ENCODE measurements at regions not wholly inside any gene's neighbourhood (a gene's known extent, or its start where the extent isn't known, plus 50 kb on each side); places are given as distances from the start of the nearest gene placed in this dataset.
A peak's percentile ranks its signal among the peaks of the same experiment; 100 is the strongest.
"Not testable (repeated sequence)": the region's sequence is repeated elsewhere in the genome, so short reads cannot be mapped to it uniquely, and the experiment has no call there.

DNA sequence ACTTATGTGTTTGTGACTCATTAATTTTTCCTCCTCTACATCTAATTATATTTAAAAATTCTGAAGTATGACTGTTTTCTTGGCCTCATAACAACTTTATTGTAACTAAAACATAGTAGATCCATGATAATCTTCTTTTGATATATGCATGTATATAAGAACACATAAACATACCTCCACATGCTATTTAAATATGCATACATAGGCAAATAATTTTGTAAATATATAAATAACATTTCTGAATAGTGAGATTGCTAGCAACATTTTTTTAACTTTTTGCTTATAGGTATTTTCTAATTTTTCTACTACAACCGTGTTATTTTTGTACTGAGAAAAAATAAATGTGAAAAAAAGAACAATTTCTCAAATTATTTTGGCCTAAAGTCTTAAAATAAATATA lies 627.6 kb downstream of the HTR1B start:
- Histone ChIP-seq H3K27me3 (ENCODE audit: control insufficient read depth, insufficient read depth, low read length) (no peaks in the 10 kb centered on the region), H3K27ac (ENCODE audit: low read depth, low read length) (no peak overlapping the region)
- WGBS (ENCODE audit: insufficient coverage) = no CpG with 5 or more reads among the region's 1 CpG

DNA sequence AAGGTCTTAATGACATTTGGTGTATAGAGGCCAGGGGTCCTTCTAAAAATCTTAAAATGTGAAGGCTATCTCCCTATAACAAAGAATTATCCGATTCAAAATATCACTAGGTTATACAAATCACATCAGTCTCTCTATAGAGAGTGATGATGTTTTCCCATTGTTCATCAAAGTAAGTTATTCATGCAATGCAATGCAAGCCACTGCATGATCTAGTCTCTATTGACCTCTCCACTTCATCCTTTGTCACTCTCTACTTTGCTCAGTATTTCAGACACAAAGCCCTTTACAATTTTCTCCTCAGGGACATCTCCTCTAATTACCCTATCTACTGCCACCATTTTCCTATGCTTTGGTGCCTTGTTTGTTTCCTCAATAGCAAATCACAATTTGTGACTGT lies 628.0 kb downstream of the HTR1B start:
- H3K4me1 ChIP-seq (ENCODE audit: control insufficient read depth, insufficient read depth, low read length) = no peaks in the 10 kb centered on the region
- DNase-seq (ENCODE audit: low read depth in 4 of 6, low spot score in 6 of 6) = no peak
- H3K4me3 ChIP-seq (ENCODE audit: low read depth, low read length) = no peak overlapping the region
- H3K27me3 ChIP-seq (ENCODE audit: control insufficient read depth, insufficient read depth, low read length) = no peaks in the 10 kb centered on the region
- no peaks in the 10 kb centered on the region for H3K36me3 ChIP-seq (ENCODE audit: control insufficient read depth, insufficient read depth, low read length)
- no CpG with 5 or more reads among the region's 1 CpG for WGBS (ENCODE audit: insufficient coverage)
- no peak overlapping the region for H3K27ac ChIP-seq (ENCODE audit: low read depth, low read length)
- H3K9me3 ChIP-seq (ENCODE audit: control insufficient read depth, insufficient read depth, low read length) = no peaks in the 10 kb centered on the region

More for the DNA sequence above, 627.6 kb downstream of the HTR1B start:
- Histone ChIP-seq H3K4me1 (ENCODE audit: control insufficient read depth, insufficient read depth, low read length) (no peaks in the 10 kb centered on the region), H3K4me3 (ENCODE audit: low read depth, low read length) (no peak overlapping the region), H3K36me3 (ENCODE audit: control insufficient read depth, insufficient read depth, low read length) (no peaks in the 10 kb centered on the region), H3K9me3 (ENCODE audit: control insufficient read depth, insufficient read depth, low read length) (no peaks in the 10 kb centered on the region)
- DNase-seq (ENCODE audit: low read depth in 4 of 6, low spot score in 6 of 6) = no peak

DNA sequence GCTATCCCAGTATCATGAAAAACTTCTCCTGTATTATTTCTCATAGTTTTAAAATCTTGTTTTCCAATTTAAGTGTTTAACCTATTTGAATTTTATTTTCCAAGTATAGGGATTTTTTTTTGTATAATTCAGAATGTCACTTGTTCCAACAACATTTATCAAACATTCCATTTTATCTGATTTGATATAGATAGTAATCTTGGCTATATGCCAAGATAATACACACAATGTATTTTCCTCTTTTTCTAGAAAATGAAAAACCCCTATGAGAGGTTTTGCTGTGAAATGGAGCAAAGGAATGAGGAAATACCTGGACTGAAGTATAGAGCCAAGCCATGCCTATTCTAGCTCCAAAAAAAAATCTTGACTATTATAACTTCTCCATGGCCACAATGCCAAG lies 628.9 kb downstream of the HTR1B start:
- Histone ChIP-seq H3K27ac (ENCODE audit: low read depth, low read length) (no peak overlapping the region), H3K27me3 (ENCODE audit: control insufficient read depth, insufficient read depth, low read length) (no peaks in the 10 kb centered on the region), H3K4me1 (ENCODE audit: control insufficient read depth, insufficient read depth, low read length) (no peaks in the 10 kb centered on the region), H3K4me3 (ENCODE audit: low read depth, low read length) (no peak overlapping the region), H3K36me3 (ENCODE audit: control insufficient read depth, insufficient read depth, low read length) (no peaks in the 10 kb centered on the region), H3K9me3 (ENCODE audit: control insufficient read depth, insufficient read depth, low read length) (no peaks in the 10 kb centered on the region)
- no peak for DNase-seq (ENCODE audit: low read depth in 4 of 6, low spot score in 6 of 6)

DNA sequence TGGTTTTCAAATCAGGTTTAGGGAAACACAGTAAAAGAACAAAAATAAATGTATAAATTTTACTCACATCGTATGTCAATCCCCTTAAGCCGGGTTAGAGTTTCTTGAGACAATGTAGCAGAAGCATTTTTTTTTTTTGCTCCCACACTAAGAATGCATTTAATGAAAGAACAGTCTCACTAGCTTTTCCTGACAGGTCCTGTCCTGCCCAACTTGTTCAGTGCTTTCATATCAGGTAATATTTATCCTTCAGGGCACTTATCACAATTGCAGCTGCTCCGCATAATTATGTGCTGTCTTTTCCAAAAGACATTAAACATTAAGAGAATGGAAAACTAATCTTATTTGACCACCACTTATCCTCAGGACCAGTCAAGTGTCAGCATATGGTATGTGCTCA lies 632.0 kb downstream of the HTR1B start:
- H3K4me1 ChIP-seq (ENCODE audit: control insufficient read depth, insufficient read depth, low read length) = no peaks in the 10 kb centered on the region

DNA sequence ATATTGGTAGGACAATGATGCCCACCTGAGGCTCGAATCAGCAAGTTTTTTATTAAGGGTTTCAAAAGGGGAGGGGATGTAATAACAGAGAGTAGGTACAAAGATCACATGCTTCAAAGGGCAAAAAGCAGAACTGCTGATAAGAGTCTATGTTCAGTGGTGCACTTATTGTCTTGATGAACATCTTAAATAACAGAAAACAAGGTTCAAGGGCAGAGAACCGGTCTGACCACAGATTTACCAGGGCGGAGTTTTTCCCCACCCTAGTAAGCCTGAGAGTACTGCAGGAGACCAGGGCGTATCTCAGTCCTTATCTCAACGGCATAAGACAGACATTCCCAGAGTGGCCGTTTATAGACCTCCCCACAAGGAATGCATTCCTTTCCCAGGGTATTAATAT lies 639.7 kb downstream of the HTR1B start:
- H3K36me3 ChIP-seq (ENCODE audit: control insufficient read depth, insufficient read depth, low read length); DNase-seq (ENCODE audit: low read depth in 4 of 6, low spot score in 6 of 6); H3K4me1 ChIP-seq (ENCODE audit: control insufficient read depth, insufficient read depth, low read length); H3K27ac ChIP-seq (ENCODE audit: low read depth, low read length); H3K9me3 ChIP-seq (ENCODE audit: control insufficient read depth, insufficient read depth, low read length); H3K27me3 ChIP-seq (ENCODE audit: control insufficient read depth, insufficient read depth, low read length); H3K4me3 ChIP-seq (ENCODE audit: low read depth, low read length): not testable (repeated sequence)
- 60% methylated on average over 1 of the region's 6 CpGs for WGBS (ENCODE audit: insufficient coverage)

More for the DNA sequence above, 632.0 kb downstream of the HTR1B start:
- no CpG with 5 or more reads among the region's 3 CpGs for WGBS (ENCODE audit: insufficient coverage)
- DNase-seq (ENCODE audit: low read depth in 4 of 6, low spot score in 6 of 6) = no peak
- Histone ChIP-seq H3K27me3 (ENCODE audit: control insufficient read depth, insufficient read depth, low read length) (no peaks in the 10 kb centered on the region), H3K36me3 (ENCODE audit: control insufficient read depth, insufficient read depth, low read length) (no peaks in the 10 kb centered on the region), H3K9me3 (ENCODE audit: control insufficient read depth, insufficient read depth, low read length) (no peaks in the 10 kb centered on the region), H3K27ac (ENCODE audit: low read depth, low read length) (no peak overlapping the region), H3K4me3 (ENCODE audit: low read depth, low read length) (no peak overlapping the region)

DNA sequence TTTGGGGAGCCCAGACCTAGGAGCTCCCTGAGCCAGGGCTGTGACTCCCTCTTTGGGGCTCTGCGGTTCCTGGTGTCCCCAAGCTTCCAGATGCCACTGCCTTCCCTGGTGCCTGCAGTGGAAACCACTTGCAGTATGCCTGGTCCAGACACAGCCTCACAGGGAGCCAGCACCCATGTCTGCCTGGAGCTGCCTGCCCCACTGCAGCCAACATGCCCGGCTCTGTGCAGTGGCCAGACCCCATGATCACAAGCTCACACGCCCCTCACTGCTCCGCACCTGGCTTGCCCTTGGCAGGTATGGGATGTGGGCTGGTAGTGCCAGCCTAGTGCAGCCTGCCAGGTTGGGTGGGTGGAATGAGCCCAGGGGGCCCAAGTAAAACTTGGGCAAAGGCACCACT lies 644.8 kb downstream of the HTR1B start:
- Histone ChIP-seq H3K9me3 (ENCODE audit: control insufficient read depth, insufficient read depth, low read length) (peaks cover 3% of the 10 kb centered on the region), H3K36me3 (ENCODE audit: control insufficient read depth, insufficient read depth, low read length) (no peaks in the 10 kb centered on the region), H3K4me1 (ENCODE audit: control insufficient read depth, insufficient read depth, low read length) (no peaks in the 10 kb centered on the region), H3K27me3 (ENCODE audit: control insufficient read depth, insufficient read depth, low read length) (no peaks in the 10 kb centered on the region), H3K27ac (ENCODE audit: low read depth, low read length) (no peak overlapping the region), H3K4me3 (ENCODE audit: low read depth, low read length) (no peak overlapping the region)
- no peak for DNase-seq (ENCODE audit: low read depth in 4 of 6, low spot score in 6 of 6)
- WGBS (ENCODE audit: insufficient coverage) = 95% methylated on average over 4 of the region's 4 CpGs

DNA sequence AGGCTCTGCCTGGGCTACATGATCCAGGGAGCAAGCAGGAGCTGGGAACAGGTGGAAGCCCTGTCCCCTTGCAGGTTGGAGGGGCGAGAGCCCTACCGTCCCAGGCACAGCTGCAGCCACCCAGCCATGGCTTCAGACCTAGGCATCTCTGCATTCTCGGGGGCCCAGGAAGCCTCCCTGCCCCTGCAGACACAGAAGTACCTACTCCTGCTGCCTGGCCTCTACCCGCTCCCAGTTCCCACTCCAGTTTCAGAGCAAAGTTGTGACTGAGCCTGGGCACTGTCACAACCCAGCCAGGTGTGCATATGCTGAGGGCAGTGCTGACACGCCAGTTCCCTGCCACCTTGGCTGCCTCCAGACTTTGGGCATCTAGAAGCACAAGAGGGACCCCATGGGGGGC lies 645.9 kb downstream of the HTR1B start:
- WGBS (ENCODE audit: insufficient coverage) = 94% methylated on average over 5 of the region's 5 CpGs
- Histone ChIP-seq H3K27me3 (ENCODE audit: control insufficient read depth, insufficient read depth, low read length) (no peaks in the 10 kb centered on the region), H3K9me3 (ENCODE audit: control insufficient read depth, insufficient read depth, low read length) (no peaks in the 10 kb centered on the region), H3K36me3 (ENCODE audit: control insufficient read depth, insufficient read depth, low read length) (no peaks in the 10 kb centered on the region), H3K4me3 (ENCODE audit: low read depth, low read length) (no peak overlapping the region), H3K4me1 (ENCODE audit: control insufficient read depth, insufficient read depth, low read length) (no peaks in the 10 kb centered on the region), H3K27ac (ENCODE audit: low read depth, low read length) (no peak overlapping the region)
- no peak for DNase-seq (ENCODE audit: low read depth in 4 of 6, low spot score in 6 of 6)

DNA sequence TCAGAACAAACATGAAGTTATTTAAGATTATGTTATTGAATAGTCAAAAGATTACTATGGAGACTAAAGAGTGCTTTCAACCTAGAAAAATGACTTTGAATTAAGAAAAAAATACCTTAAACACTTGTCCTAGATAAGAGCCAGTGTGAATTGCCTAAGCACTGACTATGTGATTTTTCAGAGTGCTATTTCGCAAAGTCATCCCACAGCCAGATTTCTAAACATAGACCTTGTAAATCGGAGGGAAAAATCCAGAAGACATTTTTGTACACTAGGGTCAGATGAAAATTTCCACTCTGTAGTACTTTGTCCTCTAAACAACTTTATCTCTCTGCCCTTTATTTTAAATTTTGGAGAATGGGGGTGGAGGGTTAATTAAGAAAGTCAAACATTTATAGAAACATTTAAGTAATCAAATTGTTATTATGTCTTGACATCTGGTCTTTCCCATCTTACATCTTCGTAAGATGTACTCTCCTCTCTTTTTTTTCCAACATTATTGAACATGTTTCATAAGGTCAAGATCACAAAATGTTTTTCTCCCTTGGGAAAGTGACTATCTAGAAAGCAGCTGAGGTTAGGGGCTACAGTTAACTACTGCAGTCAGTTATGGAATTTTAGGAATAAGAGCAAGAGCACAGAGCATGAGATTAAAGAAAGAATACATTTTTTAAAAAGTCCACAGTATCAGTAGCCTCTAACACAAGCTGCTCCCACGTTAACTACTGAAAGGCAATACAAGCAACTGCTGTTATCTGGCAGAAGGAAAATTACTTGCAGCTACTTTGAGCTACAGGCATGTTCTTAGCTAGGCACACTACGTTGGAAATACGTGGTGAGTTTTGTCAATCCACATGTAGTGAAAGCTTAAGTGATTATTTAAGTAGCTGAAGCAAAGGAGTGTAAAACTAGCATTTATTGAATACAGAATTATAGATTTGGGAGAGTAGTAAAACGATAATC lies 648.5 kb downstream of the HTR1B start:
- Histone ChIP-seq H3K36me3 (ENCODE audit: control insufficient read depth, insufficient read depth, low read length) (no peaks in the 10 kb centered on the region), H3K4me1 (ENCODE audit: control insufficient read depth, insufficient read depth, low read length) (no peaks in the 10 kb centered on the region), H3K4me3 (ENCODE audit: low read depth, low read length) (no peak overlapping the region), H3K27me3 (ENCODE audit: control insufficient read depth, insufficient read depth, low read length) (no peaks in the 10 kb centered on the region), H3K27ac (ENCODE audit: low read depth, low read length) (no peak overlapping the region), H3K9me3 (ENCODE audit: control insufficient read depth, insufficient read depth, low read length) (no peaks in the 10 kb centered on the region)
- 20% methylated on average over 1 of the region's 7 CpGs for WGBS (ENCODE audit: insufficient coverage)
- DNase-seq (ENCODE audit: low read depth in 4 of 6, low spot score in 6 of 6) = peak in 1 of 6 donors; percentile 6

DNA sequence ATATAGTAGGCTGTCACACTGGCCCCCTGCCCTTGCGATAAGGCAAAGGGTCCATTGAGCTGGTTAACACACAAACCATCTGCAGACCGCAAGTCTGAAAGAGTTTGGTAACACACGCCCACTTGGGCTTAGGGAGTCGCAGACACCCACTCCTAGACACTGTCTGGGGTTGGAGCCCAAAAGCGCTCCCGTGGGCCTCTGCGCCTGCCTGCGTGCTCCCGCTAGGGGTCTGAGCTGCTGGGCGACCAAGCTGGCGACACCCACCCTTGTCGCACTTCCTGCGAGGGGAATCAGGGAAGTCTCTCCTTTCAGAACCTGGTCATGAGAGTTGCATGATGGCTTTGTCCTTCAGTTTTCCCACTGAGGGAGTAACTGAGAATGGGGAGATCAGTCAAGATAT lies 653.0 kb downstream of the HTR1B start:
- H3K4me1 ChIP-seq (ENCODE audit: control insufficient read depth, insufficient read depth, low read length) = no peaks in the 10 kb centered on the region
- no peak overlapping the region for H3K27ac ChIP-seq (ENCODE audit: low read depth, low read length)
- no peaks in the 10 kb centered on the region for H3K36me3 ChIP-seq (ENCODE audit: control insufficient read depth, insufficient read depth, low read length)
- H3K27me3 ChIP-seq (ENCODE audit: control insufficient read depth, insufficient read depth, low read length) = no peaks in the 10 kb centered on the region
- 92% methylated on average over 9 of the region's 13 CpGs for WGBS (ENCODE audit: insufficient coverage)
- no peak for DNase-seq (ENCODE audit: low read depth in 4 of 6, low spot score in 6 of 6)
- no peaks in the 10 kb centered on the region for H3K9me3 ChIP-seq (ENCODE audit: control insufficient read depth, insufficient read depth, low read length)
- no peak overlapping the region for H3K4me3 ChIP-seq (ENCODE audit: low read depth, low read length)

DNA sequence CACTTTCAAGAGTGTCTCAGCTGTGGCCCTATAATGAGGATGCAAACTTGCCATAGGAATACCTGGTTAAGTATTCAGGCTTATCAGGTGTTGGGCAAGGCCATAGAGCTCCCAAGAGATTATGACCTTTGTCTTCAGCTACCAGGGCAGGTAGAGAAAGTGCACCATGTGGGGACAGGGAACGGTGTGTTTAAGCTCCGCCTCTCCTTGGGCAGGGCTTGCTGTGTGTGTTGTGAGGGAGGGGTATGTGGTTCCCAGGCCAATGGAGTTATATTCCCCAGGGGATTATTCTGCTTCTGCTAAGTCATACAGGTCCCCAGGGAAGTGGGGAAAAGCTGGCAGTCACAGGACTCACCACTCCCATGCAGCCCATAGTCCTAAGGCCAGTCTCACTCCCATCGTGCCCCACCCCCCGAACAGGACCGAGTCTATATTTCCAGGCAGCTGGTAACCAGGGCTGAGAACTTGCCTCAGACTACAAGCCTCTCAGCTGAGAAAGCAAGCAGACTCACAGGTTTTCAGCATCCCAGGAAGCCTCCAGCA lies 660.2 kb downstream of the HTR1B start:
- H3K9me3 ChIP-seq (ENCODE audit: control insufficient read depth, insufficient read depth, low read length) = no peaks in the 10 kb centered on the region
- H3K27ac ChIP-seq (ENCODE audit: low read depth, low read length) = no peak overlapping the region
- DNase-seq (ENCODE audit: low read depth in 4 of 6, low spot score in 6 of 6) = no peak
- H3K4me3 ChIP-seq (ENCODE audit: low read depth, low read length) = no peak overlapping the region
- H3K27me3 ChIP-seq (ENCODE audit: control insufficient read depth, insufficient read depth, low read length) = no peaks in the 10 kb centered on the region
- no peaks in the 10 kb centered on the region for H3K36me3 ChIP-seq (ENCODE audit: control insufficient read depth, insufficient read depth, low read length)
- no peaks in the 10 kb centered on the region for H3K4me1 ChIP-seq (ENCODE audit: control insufficient read depth, insufficient read depth, low read length)
- WGBS (ENCODE audit: insufficient coverage) = 97% methylated on average over 4 of the region's 5 CpGs

All from spinal cord (tissue), 9 donors.